Ishikawa (cell line): ENCODE measurements at regions not wholly inside any gene's neighbourhood (a gene's known extent, or its start where the extent isn't known, plus 50 kb on each side); places are given as distances from the start of the nearest gene placed in this dataset.

Experiments
- CEBPB ChIP-seq: IDR thresholded peaks from 2 replicates; pipeline ENCODE4 v1.6.1; 2012
- CREB1 ChIP-seq: IDR thresholded peaks from 2 replicates; pipeline ENCODE4 v1.6.1; 2012; ENCODE audit warnings: low read depth
- EGR1 ChIP-seq: IDR thresholded peaks from 2 replicates; pipeline ENCODE4 v1.6.1; 2012
- EP300 ChIP-seq: IDR thresholded peaks from 2 replicates; pipeline ENCODE4 v1.6.1; 2012; ENCODE audit warnings: borderline replicate concordance
- FOXM1 ChIP-seq: IDR thresholded peaks from 2 replicates; pipeline ENCODE4 v1.6.1; 2012; ENCODE audit warnings: low read depth, borderline replicate concordance
- MAX ChIP-seq: IDR thresholded peaks from 2 replicates; pipeline ENCODE4 v1.6.1; 2012
- NFIC ChIP-seq: IDR thresholded peaks from 2 replicates; pipeline ENCODE4 v1.6.1; 2012
- RAD21 ChIP-seq: IDR thresholded peaks from 2 replicates; pipeline ENCODE4 v1.6.1; 2012; ENCODE audit warnings: low read depth
- TAF1 ChIP-seq: IDR thresholded peaks from 2 replicates; pipeline ENCODE4 v1.6.1; 2012; ENCODE audit warnings: low read depth, mild to moderate bottlenecking
- TCF12 ChIP-seq: IDR thresholded peaks from 2 replicates; pipeline ENCODE4 v1.6.1; 2012; ENCODE audit warnings: low read depth
- TEAD4 ChIP-seq: IDR thresholded peaks from 2 replicates; pipeline ENCODE4 v1.6.1; 2012
- USF1 ChIP-seq: IDR thresholded peaks from 2 replicates; pipeline ENCODE4 v1.6.1; 2012
- YY1 ChIP-seq: IDR thresholded peaks from 2 replicates; pipeline ENCODE4 v1.6.1; 2012; ENCODE audit warnings: low read depth
- ZBTB7A ChIP-seq: IDR thresholded peaks from 2 replicates; pipeline ENCODE4 v1.6.1; 2012; ENCODE audit warnings: low read depth
- TF ChIP-seq, protein P1 (sequence below): IDR thresholded peaks from 2 replicates; pipeline ENCODE4 v1.6.1; 2012; ENCODE audit warnings: low read depth, mild to moderate bottlenecking

GRCh38 chrX:7262551-7262950, 114.6 kb upstream of the PUDP start:
- no peak for TF ChIP-seq FOXM1
- TF ChIP-seq EP300 = no peak
- TF ChIP-seq MAX = no peak

DNA sequence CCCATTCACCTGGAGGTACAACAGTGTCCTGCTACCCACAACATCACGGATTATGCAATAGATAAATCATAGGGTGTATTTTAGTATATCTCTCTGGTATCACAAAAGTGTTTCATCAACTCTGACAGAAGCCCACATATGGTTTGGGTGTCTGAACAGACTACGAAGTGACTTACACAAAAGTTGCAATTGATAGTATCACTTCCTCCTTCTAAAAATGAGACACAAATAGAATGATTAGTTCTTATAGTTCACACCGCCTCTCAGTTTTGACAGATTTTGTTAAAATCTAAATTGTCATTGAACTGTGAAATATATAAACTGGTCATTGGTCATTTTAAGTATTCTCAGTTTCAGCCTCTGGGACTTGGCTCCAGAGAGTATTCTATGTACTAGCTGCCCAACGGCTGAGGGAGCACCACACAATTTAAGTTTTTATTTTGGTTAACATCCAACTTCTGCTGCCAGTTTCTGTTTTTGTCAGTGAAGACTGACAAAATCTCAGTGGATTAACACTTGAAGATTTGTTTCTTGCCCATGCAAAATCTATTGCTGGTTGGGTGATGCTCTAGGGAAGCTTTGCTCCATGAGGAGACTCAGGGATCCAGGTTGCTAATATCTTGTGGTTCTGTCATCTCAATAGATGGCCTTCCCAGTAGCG, 113.8 kb upstream of the PUDP start:
- TF ChIP-seq, protein P1, sequence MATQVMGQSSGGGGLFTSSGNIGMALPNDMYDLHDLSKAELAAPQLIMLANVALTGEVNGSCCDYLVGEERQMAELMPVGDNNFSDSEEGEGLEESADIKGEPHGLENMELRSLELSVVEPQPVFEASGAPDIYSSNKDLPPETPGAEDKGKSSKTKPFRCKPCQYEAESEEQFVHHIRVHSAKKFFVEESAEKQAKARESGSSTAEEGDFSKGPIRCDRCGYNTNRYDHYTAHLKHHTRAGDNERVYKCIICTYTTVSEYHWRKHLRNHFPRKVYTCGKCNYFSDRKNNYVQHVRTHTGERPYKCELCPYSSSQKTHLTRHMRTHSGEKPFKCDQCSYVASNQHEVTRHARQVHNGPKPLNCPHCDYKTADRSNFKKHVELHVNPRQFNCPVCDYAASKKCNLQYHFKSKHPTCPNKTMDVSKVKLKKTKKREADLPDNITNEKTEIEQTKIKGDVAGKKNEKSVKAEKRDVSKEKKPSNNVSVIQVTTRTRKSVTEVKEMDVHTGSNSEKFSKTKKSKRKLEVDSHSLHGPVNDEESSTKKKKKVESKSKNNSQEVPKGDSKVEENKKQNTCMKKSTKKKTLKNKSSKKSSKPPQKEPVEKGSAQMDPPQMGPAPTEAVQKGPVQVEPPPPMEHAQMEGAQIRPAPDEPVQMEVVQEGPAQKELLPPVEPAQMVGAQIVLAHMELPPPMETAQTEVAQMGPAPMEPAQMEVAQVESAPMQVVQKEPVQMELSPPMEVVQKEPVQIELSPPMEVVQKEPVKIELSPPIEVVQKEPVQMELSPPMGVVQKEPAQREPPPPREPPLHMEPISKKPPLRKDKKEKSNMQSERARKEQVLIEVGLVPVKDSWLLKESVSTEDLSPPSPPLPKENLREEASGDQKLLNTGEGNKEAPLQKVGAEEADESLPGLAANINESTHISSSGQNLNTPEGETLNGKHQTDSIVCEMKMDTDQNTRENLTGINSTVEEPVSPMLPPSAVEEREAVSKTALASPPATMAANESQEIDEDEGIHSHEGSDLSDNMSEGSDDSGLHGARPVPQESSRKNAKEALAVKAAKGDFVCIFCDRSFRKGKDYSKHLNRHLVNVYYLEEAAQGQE = no peak
- TF ChIP-seq USF1 = no peak
- TF ChIP-seq ZBTB7A = no peak

DNA sequence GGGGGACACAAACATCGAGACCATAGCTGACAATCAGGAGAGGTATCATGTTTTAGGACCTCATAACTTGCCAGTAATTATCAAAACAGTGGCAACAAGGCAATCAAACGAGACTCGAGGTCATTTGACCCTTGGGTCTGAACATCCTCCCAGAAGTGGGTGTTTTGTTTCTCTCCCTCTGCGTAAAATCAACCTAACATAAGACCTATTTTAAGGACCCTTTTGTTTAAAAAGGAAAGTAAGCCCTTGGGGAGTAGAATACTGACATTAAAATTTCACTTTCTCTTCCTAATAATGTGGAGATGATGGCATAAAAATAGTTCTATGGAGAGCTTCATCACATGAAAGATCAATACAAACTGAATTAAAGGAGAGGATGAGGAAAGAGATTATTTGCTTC, 106.2 kb upstream of the PUDP start:
- TF ChIP-seq YY1 (no peak), TEAD4 (no peak), CEBPB (no peak), CREB1 (no peak), ZBTB7A (no peak)
- TF ChIP-seq, protein P1 = no peak

- TF ChIP-seq MAX (no peak), FOXM1 (no peak), RAD21 (no peak), TAF1 (no peak), EP300 (no peak), ZBTB7A (no peak), EGR1 (no peak), NFIC (no peak), YY1 (no peak), TEAD4 (no peak), CEBPB (no peak), CREB1 (no peak), USF1 (no peak), TCF12 (no peak)
- TF ChIP-seq, protein P1 = no peak
These were observed 105.6 kb upstream of the PUDP start for GRCh38 chrX:7253565-7253964.

DNA sequence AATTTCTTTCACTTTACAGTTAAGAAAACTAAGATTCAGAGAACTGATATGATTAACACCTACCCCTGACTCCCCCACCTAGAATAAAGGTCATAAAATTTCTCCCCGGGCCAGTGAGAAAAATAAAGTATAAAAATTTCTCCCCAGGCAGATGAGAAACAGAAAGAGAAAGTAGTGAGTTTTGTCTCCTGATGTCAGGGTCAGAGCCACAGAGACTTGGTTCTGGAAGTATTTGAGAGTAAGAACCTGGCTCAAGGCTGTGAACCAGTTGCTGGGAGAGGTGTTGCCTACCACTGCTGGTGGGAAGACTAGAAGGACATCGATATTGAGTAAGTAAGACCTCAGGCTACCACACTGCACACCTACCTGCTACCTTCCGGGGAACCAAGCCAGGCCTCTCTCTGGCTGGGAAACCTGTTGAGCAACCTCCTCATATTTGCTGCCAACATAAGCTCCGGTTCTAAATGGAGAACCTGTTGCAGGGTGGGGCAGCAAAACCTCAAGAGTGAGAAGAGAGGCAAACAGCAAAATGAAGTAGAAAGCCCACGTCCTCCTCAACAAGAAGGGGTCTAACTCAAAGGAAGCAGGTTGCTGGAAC, 104.2 kb upstream of the PUDP start:
- TF ChIP-seq TCF12 = no peak
- TF ChIP-seq CEBPB = peak; percentile 25; the same call in 1 of the 2 replicates
- no peak for TF ChIP-seq EGR1
